ENCODE measurements at regions not wholly inside any gene's neighbourhood (a gene's known extent, or its start where the extent isn't known, plus 50 kb on each side); places are given as distances from the start of the nearest gene placed in this dataset.

- no peaks in the 10 kb centered on the region for H3K4me1 ChIP-seq (ENCODE audit: insufficient read depth, low read length)
- Mint-ChIP-seq H3K27me3 (ENCODE audit: low read depth) (no peaks in the 10 kb centered on the region), H3K4me3 (no peak overlapping the region), H3K27ac (no peak overlapping the region), H3K9me3 (peaks cover 0 to under 1% of the 10 kb centered on the region in 2 experiments; a peak in 2 of 5 replicates), H3K36me3 (ENCODE audit: insufficient read depth in 1 of 3, low read depth in 3 of 3) (no peaks in the 10 kb centered on the region), H3K4me1 (no peaks in the 10 kb centered on the region)
- no peak overlapping the region for H3K27ac ChIP-seq (ENCODE audit: insufficient read length, low read depth, low read length)
- no peak overlapping the region for H3K56ac ChIP-seq (ENCODE audit: insufficient read length, low read depth, low read length)
- no peak for DNase-seq
- H2BK12ac ChIP-seq (ENCODE audit: insufficient read length, low read depth, low read length): no peak overlapping the region
- no peak overlapping the region for H2AK5ac ChIP-seq (ENCODE audit: insufficient read length, low read length)
- no peak overlapping the region for H3K4me2 ChIP-seq (ENCODE audit: insufficient read depth, insufficient read length, low read length)
- H2BK15ac ChIP-seq (ENCODE audit: low read depth, low read length): no peak overlapping the region
- TF ChIP-seq, protein P1, sequence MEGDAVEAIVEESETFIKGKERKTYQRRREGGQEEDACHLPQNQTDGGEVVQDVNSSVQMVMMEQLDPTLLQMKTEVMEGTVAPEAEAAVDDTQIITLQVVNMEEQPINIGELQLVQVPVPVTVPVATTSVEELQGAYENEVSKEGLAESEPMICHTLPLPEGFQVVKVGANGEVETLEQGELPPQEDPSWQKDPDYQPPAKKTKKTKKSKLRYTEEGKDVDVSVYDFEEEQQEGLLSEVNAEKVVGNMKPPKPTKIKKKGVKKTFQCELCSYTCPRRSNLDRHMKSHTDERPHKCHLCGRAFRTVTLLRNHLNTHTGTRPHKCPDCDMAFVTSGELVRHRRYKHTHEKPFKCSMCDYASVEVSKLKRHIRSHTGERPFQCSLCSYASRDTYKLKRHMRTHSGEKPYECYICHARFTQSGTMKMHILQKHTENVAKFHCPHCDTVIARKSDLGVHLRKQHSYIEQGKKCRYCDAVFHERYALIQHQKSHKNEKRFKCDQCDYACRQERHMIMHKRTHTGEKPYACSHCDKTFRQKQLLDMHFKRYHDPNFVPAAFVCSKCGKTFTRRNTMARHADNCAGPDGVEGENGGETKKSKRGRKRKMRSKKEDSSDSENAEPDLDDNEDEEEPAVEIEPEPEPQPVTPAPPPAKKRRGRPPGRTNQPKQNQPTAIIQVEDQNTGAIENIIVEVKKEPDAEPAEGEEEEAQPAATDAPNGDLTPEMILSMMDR (conservative IDR thresholded peaks at IDR 0.05): no peak
- no peak overlapping the region for H4K91ac ChIP-seq (ENCODE audit: insufficient read length, low read depth, low read length)
- H3K9me3 ChIP-seq (ENCODE audit: control insufficient read depth, low read depth, low read length): no peaks in the 10 kb centered on the region
- no peak overlapping the region for H3K14ac ChIP-seq (ENCODE audit: insufficient read depth, low read length)
- H3K79me2 ChIP-seq (ENCODE audit: insufficient read depth, low read length): no peaks in the 10 kb centered on the region
- no peak overlapping the region for H3T11ph ChIP-seq (ENCODE audit: low read length)
- H3K79me1 ChIP-seq (ENCODE audit: insufficient read depth, low read depth, low read length, poor library complexity, severe bottlenecking): no peaks in the 10 kb centered on the region
- H3K23ac ChIP-seq (ENCODE audit: insufficient read length, low read depth, low read length): no peak overlapping the region
- no peaks in the 10 kb centered on the region for H3K23me2 ChIP-seq (ENCODE audit: insufficient read length, low read depth, low read length, poor library complexity, severe bottlenecking)
- H2AFZ ChIP-seq (ENCODE audit: low read length): no peak overlapping the region
- H3K18ac ChIP-seq (ENCODE audit: insufficient read length, low read depth, low read length): no peak overlapping the region
- no peak overlapping the region for H2BK5ac ChIP-seq (ENCODE audit: insufficient read length, low read length)
- H4K20me1 ChIP-seq (ENCODE audit: control insufficient read depth, insufficient read depth, insufficient read length): no peaks in the 10 kb centered on the region
- H3K27me3 ChIP-seq (ENCODE audit: insufficient read depth, low read length): no peaks in the 10 kb centered on the region
- no peak overlapping the region for H2BK120ac ChIP-seq (ENCODE audit: low read depth, low read length, poor library complexity, severe bottlenecking)
- no peak overlapping the region for H2BK20ac ChIP-seq (ENCODE audit: low read depth, low read length, poor library complexity, severe bottlenecking)
- no peak overlapping the region for H3K4ac ChIP-seq (ENCODE audit: low read depth, low read length)
- no peak overlapping the region for H4K8ac ChIP-seq (replicated peaks; ENCODE audit: insufficient read length, low read depth, low read length)
- no CpG with 5 or more reads among the region's 4 CpGs for WGBS (ENCODE audit: extremely low coverage, insufficient read length, low lambda C conversion rate)
- no peak overlapping the region for H4K5ac ChIP-seq (ENCODE audit: insufficient read length, low read depth, low read length)
- H3K9ac ChIP-seq (ENCODE audit: extremely low read depth, insufficient read length, low read length): no peak overlapping the region
Observed at GRCh38 chr13:34277936-34278335, 460.0 kb downstream of the RFC3 start.

Measured in H9 (cell line).